K562 (cell line): ENCODE measurements at regions not wholly inside any gene's neighbourhood (a gene's known extent, or its start where the extent isn't known, plus 50 kb on each side); places are given as distances from the start of the nearest gene placed in this dataset.

ENCODE experiments used
- ATAC-seq: fragments of 200-7000 bp; cut with Tn5 transposase; 3 replicates; pipeline ENCODE4 v1.9.1; 2020; ENCODE audit warnings: moderate library complexity
- BruUV-seq: library from RNA; stranded (reverse); fragments of 400-500 nt; replicated peaks from 2 replicates; lab custom pipeline; 2021; lab: Mats Ljungman, UMichigan
- CTCF ChIA-PET: fragments of 300-600 bp; formaldehyde crosslinking; extraction: SDS; loops from one replicate; lab custom pipeline; 2021; ENCODE audit warnings: low intra/inter-chr PET ratio; lab: Yijun Ruan, JAX
- POLR2A ChIA-PET: fragments of 300-600, 350-650 bp; sonication (Branson Sonifier 250); formaldehyde crosslinking; extraction: SDS; loops from one replicate; lab custom pipeline; 2021; ENCODE audit warnings: antibody characterized with exemption, inconsistent platforms; lab: Yijun Ruan, JAX
- DNase-seq, 4 experiments: peaks; one replicate each; pipeline versions ENCODE4 v3.0.0 to v3.0.0-alpha.2; 2011 to 2018; ENCODE audit warnings: low spot score in 3 of 4, mixed read lengths in 3 of 4; ENCODE audit errors: extremely low read depth in 1 of 4
- FAIRE-seq: peaks from 2 replicates; lab custom pipeline; 2011; peaks lifted over from hg19 to GRCh38; lab: Jason Lieb, UNC
- H2AFZ ChIP-seq: 2 replicates; pipeline ENCODE4 v1.6.0; 2011; ENCODE audit warnings: low read depth, low read length, control low read depth, inconsistent platforms
- H3K27ac ChIP-seq: fragments of 200-600 bp; 3 replicates; pipeline ENCODE4 v1.8.0; 2011; ENCODE audit warnings: low read depth, mild to moderate bottlenecking, control low read depth, inconsistent platforms, low read length, moderate library complexity, mixed read lengths; ENCODE audit errors: extremely low read depth
- H3K27me3 ChIP-seq, 2 experiments: fragments of 300-600 bp in 1 of 2; 2 replicates in 1 of 2; 3 replicates in 1 of 2; pipeline versions ENCODE4 v1.6.0 to v1.8.0; 2011; ENCODE audit warnings: inconsistent platforms in 2 of 2, low read length in 2 of 2, mild to moderate bottlenecking in 1 of 2, mixed read lengths in 1 of 2, moderate library complexity in 1 of 2; ENCODE audit not compliant: control insufficient read depth in 2 of 2, insufficient read depth in 2 of 2
- H3K36me3 ChIP-seq: fragments of 300-600 bp; 3 replicates; pipeline ENCODE4 v1.8.0; 2011; ENCODE audit warnings: mild to moderate bottlenecking, low read length, inconsistent platforms; ENCODE audit not compliant: control insufficient read depth, insufficient read depth
- H3K4me1 ChIP-seq, 2 experiments: fragments of 200-600 bp in 1 of 2; replicated peaks in 1 of 2; 2 replicates in 1 of 2; 3 replicates in 1 of 2; pipeline versions ENCODE4 v1.5.1 to v1.8.0; 2011; ENCODE audit warnings: inconsistent platforms in 2 of 2, low read length in 2 of 2, mild to moderate bottlenecking in 1 of 2, mixed read lengths in 1 of 2, moderate library complexity in 1 of 2; ENCODE audit not compliant: control insufficient read depth in 2 of 2, insufficient read depth in 2 of 2
- H3K4me2 ChIP-seq: 2 replicates; pipeline ENCODE4 v1.6.1; 2011; ENCODE audit warnings: low read length, control low read depth, inconsistent platforms, mixed read lengths; ENCODE audit not compliant: insufficient read depth
- H3K4me3 ChIP-seq: fragments of 200-600 bp; sonication (generic), shearing (Covaris generic); 2 replicates; pipeline ENCODE4 v1.5.1; 2016; ENCODE audit warnings: control low read depth, inconsistent platforms
- H3K79me2 ChIP-seq: fragments of 200-600 bp; 3 replicates; pipeline ENCODE4 v1.8.0; 2011; ENCODE audit warnings: low read length, inconsistent platforms; ENCODE audit not compliant: control insufficient read depth, insufficient read depth
- H3K9ac ChIP-seq, 2 experiments: 2 replicates each; pipeline versions ENCODE4 v1.6.0 to v1.6.1; 2011; ENCODE audit warnings: low read depth in 2 of 2, low read length in 2 of 2, control low read depth in 1 of 2, inconsistent platforms in 1 of 2, mild to moderate bottlenecking in 1 of 2, mixed read lengths in 1 of 2; ENCODE audit not compliant: insufficient read depth in 1 of 2
- H3K9me1 ChIP-seq: one replicate; pipeline ENCODE4 v1.6.0; 2011; ENCODE audit warnings: inconsistent platforms, mild to moderate bottlenecking, low read length, moderate library complexity; ENCODE audit not compliant: control insufficient read depth, insufficient read depth
- H3K9me3 ChIP-seq: replicated peaks from 2 replicates; pipeline ENCODE4 v1.5.1; 2011; ENCODE audit warnings: low read depth, low read length, inconsistent platforms; ENCODE audit not compliant: control insufficient read depth, insufficient read depth
- H4K20me1 ChIP-seq: replicated peaks from 2 replicates; pipeline ENCODE4 v1.6.1; 2011; ENCODE audit warnings: low read length, inconsistent platforms, mixed read lengths; ENCODE audit not compliant: control insufficient read depth, insufficient read depth
- BMI1 ChIP-seq: fragments of 150-350 bp; IDR thresholded peaks from 2 replicates; pipeline ENCODE4 v1.6.1; 2014; ENCODE audit warnings: low read length
- FOXA3 ChIP-seq, 2 experiments: fragments of 450-650 bp in 1 of 2; sonication (generic) in 1 of 2; formaldehyde crosslinking; IDR thresholded peaks in 1 of 2; conservative IDR thresholded peaks in 1 of 2; 2 replicates each; pipeline versions ENCODE4 v1.4.0 to v1.8.0; 2020 to 2022; ENCODE audit warnings: mild to moderate bottlenecking in 2 of 2, missing genetic modification reagents in 1 of 2
- HLTF ChIP-seq: fragments of 450-650 bp; IDR thresholded peaks from 2 replicates; pipeline ENCODE4 v1.6.1; 2016
- KDM1A ChIP-seq, 2 experiments: fragments of 450-650 bp; IDR thresholded peaks; 2 replicates each; pipeline ENCODE4 v1.6.1; 2016; ENCODE audit warnings: mild to moderate bottlenecking in 2 of 2
- MECOM ChIP-seq: fragments of 250-450 bp; sonication (Bioruptor Pico); IDR thresholded peaks from 2 replicates; pipeline ENCODE4 v1.8.0; 2022; ENCODE audit warnings: inconsistent platforms
- RNF2 ChIP-seq: sonication (generic); IDR thresholded peaks from 2 replicates; pipeline ENCODE4 v1.6.1; 2016
- SIRT6 ChIP-seq: IDR thresholded peaks from one replicate; pipeline ENCODE4 v1.6.1; 2012; ENCODE audit warnings: low read depth, mild to moderate bottlenecking, control low read depth, inconsistent platforms, low read length, moderate library complexity
- TRIM28 ChIP-seq: fragments of 450-650 bp; IDR thresholded peaks from 2 replicates; pipeline ENCODE4 v1.6.1; 2017
- TSC22D4 ChIP-seq: fragments of 450-650 bp; IDR thresholded peaks from 2 replicates; pipeline ENCODE4 v1.6.1; 2016; ENCODE audit warnings: missing genetic modification characterization, missing biosample characterization, control low read depth
- ZBTB1 ChIP-seq: sonication (generic); formaldehyde crosslinking; IDR thresholded peaks from 2 replicates; pipeline ENCODE4 v1.8.1; 2023; ENCODE audit warnings: missing genetic modification reagents, low read depth, mild to moderate bottlenecking, borderline replicate concordance
- ZBTB11 ChIP-seq, 3 experiments: fragments of 200-800 bp in 1 of 3; fragments of 250-450 bp in 1 of 3; fragments of 450-650 bp in 1 of 3; sonication (Bioruptor Pico) in 1 of 3; sonication (Bioruptor generic) in 1 of 3; formaldehyde crosslinking in 1 of 3; IDR thresholded peaks; 2 replicates each; pipeline versions ENCODE4 v1.6.1 to v1.8.0; 2016 to 2022; ENCODE audit warnings: mild to moderate bottlenecking in 2 of 3, missing genetic modification characterization in 2 of 3, missing compliant biosample characterization in 1 of 3, moderate library complexity in 1 of 3
- ZNF316 ChIP-seq: fragments of 450-650 bp; IDR thresholded peaks from 2 replicates; pipeline ENCODE4 v1.6.1; 2016
- ZNF75A ChIP-seq: fragments of 450-650 bp; formaldehyde crosslinking; IDR thresholded peaks from 2 replicates; pipeline ENCODE4 v1.4.0; 2020; ENCODE audit warnings: mild to moderate bottlenecking
- WGBS: fragments of 100-300 bp; shearing (Covaris generic); methylation state at CpG from one replicate; pipeline ENCODE4 v1.1.6; 2016; ENCODE audit warnings: low coverage, mixed read lengths; ENCODE audit not compliant: insufficient coverage; ENCODE audit errors: missing lambda C conversion rate; 5-methylcytosine and 5-hydroxymethylcytosine counted together
- in situ Hi-C: fragments of 300-500 bp; cut with MboI; formaldehyde crosslinking; loops from 4 replicates; pipeline ENCODE4 v1.15.0; 2018; ENCODE audit warnings: inconsistent platforms, mixed read lengths
- intact Hi-C: fragments of 100-400 bp; cut with micrococcal nuclease; formaldehyde crosslinking; loops from 2 replicates; pipeline ENCODE4 v1.14.2; 2022

GRCh38 chr5:16391858-16392649, 73.5 kb downstream of the ZNF622 start:
- no peak for FAIRE-seq
- POLR2A ChIA-PET = no interaction called here
- in situ Hi-C loops = no loop called here

GRCh38 chr5:16390825-16391224, 74.8 kb downstream of the ZNF622 start:
- no peak overlapping the region for H3K4me3 ChIP-seq
- H3K27me3 ChIP-seq = no peaks in the 10 kb centered on the region
- intact Hi-C loops = no loop called here
- BruUV-seq = no TSS peak
- ChIA-PET CTCF (no interaction called here), POLR2A (no interaction called here)
- no peaks in the 10 kb centered on the region for H3K9me1 ChIP-seq
- H3K9me3 ChIP-seq = no peaks in the 10 kb centered on the region
- H3K36me3 ChIP-seq = no peaks in the 10 kb centered on the region
- H3K9ac ChIP-seq = no peak overlapping the region
- FAIRE-seq (no peak), ATAC-seq (no peak), DNase-seq (no peak)
- 4% methylated on average over 1 of the region's 1 CpG for WGBS
- no peaks in the 10 kb centered on the region for H4K20me1 ChIP-seq
- H3K79me2 ChIP-seq = no peaks in the 10 kb centered on the region
- H3K4me1 ChIP-seq = no peaks in the 10 kb centered on the region
- in situ Hi-C loops = no loop called here
- H3K4me2 ChIP-seq = no peak overlapping the region
- H3K27ac ChIP-seq = no peak overlapping the region
- TF ChIP-seq ZNF75A (CRISPR knock-in tag) = no peak
- no peak for TF ChIP-seq SIRT6
- TF ChIP-seq TSC22D4 (tag) = no peak
- TF ChIP-seq BMI1 = no peak
- no peak for TF ChIP-seq ZBTB1 (CRISPR knock-in tag)
- no peak for TF ChIP-seq HLTF
- no peak for TF ChIP-seq MECOM (CRISPR knock-in tag)
- no peak for TF ChIP-seq TRIM28
- no peak for TF ChIP-seq KDM1A (IDR thresholded peaks at IDR 0.05)
- no peak for TF ChIP-seq ZBTB11 (CRISPR knock-in tag; IDR thresholded peaks at IDR 0.05)
- no peak for TF ChIP-seq RNF2
- H2AFZ ChIP-seq = no peak overlapping the region

More at GRCh38 chr5:16391858-16392649, 73.5 kb downstream of the ZNF622 start:
- Histone ChIP-seq H3K9me1 (no peaks in the 10 kb centered on the region), H3K79me2 (no peaks in the 10 kb centered on the region), H4K20me1 (no peaks in the 10 kb centered on the region), H3K4me1 (no peaks in the 10 kb centered on the region), H3K36me3 (no peaks in the 10 kb centered on the region), H3K27ac (no peak overlapping the region), H3K4me2 (peak overlapping the region; percentile 27; the same call in 1 of the 2 replicates), H3K9me3 (no peaks in the 10 kb centered on the region), H3K27me3 (no peaks in the 10 kb centered on the region), H3K9ac (no peak overlapping the region), H3K4me3 (no peak overlapping the region)
- BruUV-seq = no TSS peak
- DNase-seq = no peak
- WGBS = 8% methylated on average over 8 of the region's 8 CpGs
- CTCF ChIA-PET = no interaction called here
- TF ChIP-seq FOXA3 (CRISPR knock-in tag; conservative IDR thresholded peaks at IDR 0.05 in 1 of 2, IDR thresholded peaks at IDR 0.05 in 1 of 2) = 0 out of 4 replicates have a peak, but pooled peaks of 1 of the 2 experiments have one; percentile 17
- no peak for TF ChIP-seq ZNF316
- TF ChIP-seq, all 486 proteins: peak for 1
- no peak for ATAC-seq
- H2AFZ ChIP-seq = no peak overlapping the region
- intact Hi-C loops = no loop called here
